Pancreas (tissue), 10 donors: ENCODE measurements at regions not wholly inside any gene's neighbourhood (a gene's known extent, or its start where the extent isn't known, plus 50 kb on each side); places are given as distances from the start of the nearest gene placed in this dataset.

Experiments
- ATAC-seq, 4 donors: fragments of 200-7000 bp; cut with Tn5 transposase; one replicate each; pipeline versions ENCODE4 v1.8.0 to v1.9.1; 2020; ENCODE audit warnings: mild to moderate bottlenecking in 4 of 4, moderate library complexity in 4 of 4
- DNase-seq, 6 donors: peaks; one replicate each; pipeline ENCODE4 v3.0.0-alpha.2; 2020
- FAIRE-seq: peaks from 2 replicates; lab custom pipeline; 2012; peaks lifted over from hg19 to GRCh38; lab: Jason Lieb, UNC
- H3K27ac ChIP-seq, 4 donors: fragments of 200-600 bp; sonication (generic); 1 replicate in 3 of 4; 2 replicates in 1 of 4; pipeline versions ENCODE4 v1.5.0 to v1.8.0; 2020
- H3K27me3 ChIP-seq, 4 donors: fragments of 200-600 bp; one replicate each; pipeline ENCODE4 v1.8.0; 2021
- H3K36me3 ChIP-seq, 3 donors: fragments of 200-600 bp; sonication (generic) in 1 of 3; one replicate each; pipeline versions ENCODE4 v1.5.0 to v1.8.0; 2020 to 2021
- H3K4me1 ChIP-seq, 3 donors: fragments of 200-600 bp; one replicate each; pipeline ENCODE4 v1.8.0; 2021
- H3K4me3 ChIP-seq, 4 donors: fragments of 200-600 bp; sonication (generic) in 2 of 4; one replicate each; pipeline versions ENCODE4 v1.5.0 to v1.8.0; 2020 to 2021
- H3K9me3 ChIP-seq, 4 donors: fragments of 200-600 bp; one replicate each; pipeline ENCODE4 v1.8.0; 2021
- WGBS, 2 donors: extraction: QIAGEN DNeasy Blood & Tissue Kit; methylation state at CpG; one replicate each; pipeline ENCODE4 v1.1.7; 2013; 5-methylcytosine and 5-hydroxymethylcytosine counted together
- intact Hi-C, 3 donors: fragments of 100-400 bp; cut with DNase I; formaldehyde crosslinking; loops; one replicate each; pipeline versions ENCODE4 v1.11.1 to v1.14.2; 2022
- TF ChIP-seq, protein P1 (sequence below), 4 donors: fragments of 200-600 bp; sonication (generic) in 3 of 4; IDR thresholded peaks; one replicate each; pipeline versions ENCODE4 v1.5.0 to v1.8.0; 2021; ENCODE audit warnings: antibody characterized with exemption in 4 of 4
- donor health status: healthy with polysubstance abuse.
- donor health status: DM: no; HTN: no; CAD: no; lungs with moderate emphysema.
- donor health status: DM: no; HTN: no; CAD: no.
- donor health status: control.
- donor health status: control.
- donor health status: Bipolar disorder and iron deficiency.
- donor health status: DM: yes; HTN: yes; CAD: no.
- donor health status: DM: no; HTN: no; CAD: no.
- donor health status: DM: no; HTN: no; CAD: no.
- donor health status: DM: yes; HTN: yes; CAD: no.

DNA sequence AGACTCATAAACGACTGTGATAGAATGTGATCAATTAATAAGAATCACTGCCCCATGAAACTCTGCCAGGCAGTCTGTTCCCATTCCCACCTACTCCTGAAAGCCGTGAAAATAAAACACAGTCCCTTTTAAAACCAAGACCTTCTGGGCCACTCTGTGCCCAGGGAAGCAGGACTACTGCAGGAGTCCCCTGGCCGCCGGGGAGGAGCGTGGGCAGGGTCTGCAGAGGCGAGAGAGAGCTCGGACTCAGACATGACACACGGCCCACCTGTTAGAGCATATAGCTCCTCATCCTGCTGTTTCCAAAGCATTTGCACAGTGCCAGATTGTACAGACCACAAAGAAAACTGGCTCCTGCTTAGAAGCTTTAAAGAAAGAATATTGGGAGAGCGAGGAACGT is 400.5 kb downstream of the SHANK2 start:
- no peaks in the 10 kb centered on the region for H3K27me3 ChIP-seq
- DNase-seq (no peak), FAIRE-seq (no peak), ATAC-seq (no peak)
- H3K4me3 ChIP-seq, result no peak overlapping the region
- H3K9me3 ChIP-seq, result no peaks in the 10 kb centered on the region
- 94 to 96% methylated on average over 10 of the region's 10 CpGs for WGBS, 2 donors
- H3K4me1 ChIP-seq, result no peaks in the 10 kb centered on the region
- intact Hi-C loops, result no loop called here
- no peak overlapping the region for H3K27ac ChIP-seq
- H3K36me3 ChIP-seq, result no peaks in the 10 kb centered on the region
- TF ChIP-seq, protein P1, sequence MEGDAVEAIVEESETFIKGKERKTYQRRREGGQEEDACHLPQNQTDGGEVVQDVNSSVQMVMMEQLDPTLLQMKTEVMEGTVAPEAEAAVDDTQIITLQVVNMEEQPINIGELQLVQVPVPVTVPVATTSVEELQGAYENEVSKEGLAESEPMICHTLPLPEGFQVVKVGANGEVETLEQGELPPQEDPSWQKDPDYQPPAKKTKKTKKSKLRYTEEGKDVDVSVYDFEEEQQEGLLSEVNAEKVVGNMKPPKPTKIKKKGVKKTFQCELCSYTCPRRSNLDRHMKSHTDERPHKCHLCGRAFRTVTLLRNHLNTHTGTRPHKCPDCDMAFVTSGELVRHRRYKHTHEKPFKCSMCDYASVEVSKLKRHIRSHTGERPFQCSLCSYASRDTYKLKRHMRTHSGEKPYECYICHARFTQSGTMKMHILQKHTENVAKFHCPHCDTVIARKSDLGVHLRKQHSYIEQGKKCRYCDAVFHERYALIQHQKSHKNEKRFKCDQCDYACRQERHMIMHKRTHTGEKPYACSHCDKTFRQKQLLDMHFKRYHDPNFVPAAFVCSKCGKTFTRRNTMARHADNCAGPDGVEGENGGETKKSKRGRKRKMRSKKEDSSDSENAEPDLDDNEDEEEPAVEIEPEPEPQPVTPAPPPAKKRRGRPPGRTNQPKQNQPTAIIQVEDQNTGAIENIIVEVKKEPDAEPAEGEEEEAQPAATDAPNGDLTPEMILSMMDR (IDR thresholded peaks at IDR 0.05), result no peak

GRCh38 chr11:70853068-70853769 is 399.2 kb downstream of the SHANK2 start:
- FAIRE-seq (no peak), DNase-seq (no peak), ATAC-seq (no peak)
- intact Hi-C loops, result no loop called here
- Histone ChIP-seq H3K4me3 (no peak overlapping the region), H3K9me3 (no peaks in the 10 kb centered on the region), H3K27ac (no peak overlapping the region), H3K4me1 (no peaks in the 10 kb centered on the region), H3K27me3 (no peaks in the 10 kb centered on the region), H3K36me3 (no peaks in the 10 kb centered on the region)
- TF ChIP-seq, protein P1 (IDR thresholded peaks at IDR 0.05), result no peak
- 92 to 96% methylated on average over 20 of the region's 20 CpGs for WGBS, 2 donors

- intact Hi-C loops, result no loop called here
- no peaks in the 10 kb centered on the region for H3K27me3 ChIP-seq
- no peaks in the 10 kb centered on the region for H3K4me1 ChIP-seq
- H3K4me3 ChIP-seq, result no peak overlapping the region
- H3K27ac ChIP-seq, result no peak overlapping the region
- WGBS, 2 donors, result 84 to 88% methylated on average over 2 of the region's 2 CpGs
- H3K36me3 ChIP-seq, result no peaks in the 10 kb centered on the region
- TF ChIP-seq, protein P1 (IDR thresholded peaks at IDR 0.05), result no peak
- no peak for FAIRE-seq
- DNase-seq, result no peak
- no peaks in the 10 kb centered on the region for H3K9me3 ChIP-seq
- ATAC-seq, result no peak
Measured at GRCh38 chr11:70853770-70854108, 398.6 kb downstream of the SHANK2 start.

- WGBS, 2 donors, result 91 to 94% methylated on average over 3 of the region's 3 CpGs
- Histone ChIP-seq H3K4me3 (no peak overlapping the region), H3K4me1 (no peaks in the 10 kb centered on the region), H3K9me3 (no peaks in the 10 kb centered on the region), H3K27me3 (no peaks in the 10 kb centered on the region), H3K27ac (no peak overlapping the region), H3K36me3 (no peaks in the 10 kb centered on the region)
- FAIRE-seq (no peak), DNase-seq (no peak), ATAC-seq (no peak)
- TF ChIP-seq, protein P1 (IDR thresholded peaks at IDR 0.05), result no peak
- intact Hi-C loops, result no loop called here
Measured at GRCh38 chr11:70854201-70854600, 398.2 kb downstream of the SHANK2 start.

- Histone ChIP-seq H3K4me1 (no peaks in the 10 kb centered on the region), H3K27ac (no peak overlapping the region), H3K4me3 (no peak overlapping the region), H3K9me3 (no peaks in the 10 kb centered on the region), H3K36me3 (no peaks in the 10 kb centered on the region), H3K27me3 (no peaks in the 10 kb centered on the region)
- FAIRE-seq (no peak), ATAC-seq (peak in 1 of 4 donors; percentile 34), DNase-seq (peak in 1 of 6 donors; percentile 26)
- TF ChIP-seq, protein P1 (IDR thresholded peaks at IDR 0.05), result no peak
- intact Hi-C loops, result no loop called here
- 49 to 52% methylated on average over 6 of the region's 6 CpGs for WGBS, 2 donors
Measured at GRCh38 chr11:70854901-70855556, 397.3 kb downstream of the SHANK2 start.
